ENCODE measurements at regions not wholly inside any gene's neighbourhood (a gene's known extent, or its start where the extent isn't known, plus 50 kb on each side); places are given as distances from the start of the nearest gene placed in this dataset.

DNA sequence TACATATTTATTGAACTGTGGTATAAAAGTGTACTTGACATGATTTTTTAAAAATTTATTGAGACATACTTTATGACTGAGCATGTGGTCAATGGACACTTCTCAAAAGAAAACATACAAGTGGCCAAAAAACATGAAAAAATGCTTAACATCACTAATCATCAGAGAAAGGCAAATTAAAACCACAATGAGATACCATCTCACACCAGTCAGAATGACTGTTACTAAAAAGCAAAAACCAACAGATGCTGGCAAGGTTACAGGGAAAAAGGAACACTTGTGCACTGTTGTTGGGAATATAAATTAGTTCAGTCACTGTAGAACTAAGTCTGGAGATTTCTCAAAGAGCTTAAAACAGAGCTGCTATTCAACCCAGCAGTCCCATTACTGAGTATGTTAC lies 1177.6 kb downstream of the GALC start:
- Histone ChIP-seq H3K9me3 (ENCODE audit: control extremely low read depth in 1 of 5, control insufficient read depth in 4 of 5, insufficient read depth in 2 of 5, low read depth in 1 of 5, low read length in 4 of 5) (peaks cover 0 to 8% (median 0%) of the 10 kb centered on the region in 5 experiments), H3K4me3 (ENCODE audit: control insufficient read depth in 1 of 7, extremely low read depth in 1 of 7, insufficient read depth in 4 of 7, low read depth in 2 of 7, low read length in 6 of 7) (no peak overlapping the region), H3K36me3 (ENCODE audit: control insufficient read depth in 4 of 4, insufficient read depth in 4 of 4, low read length in 3 of 4) (no peaks in the 10 kb centered on the region), H3K27me3 (replicated peaks in 2 of 5; ENCODE audit: control insufficient read depth in 4 of 5, insufficient read depth in 5 of 5, low read length in 4 of 5) (no peaks in the 10 kb centered on the region), H3K4me1 (ENCODE audit: control extremely low read depth in 1 of 4, control insufficient read depth in 4 of 4, insufficient read depth in 4 of 4, low read length in 3 of 4) (no peaks in the 10 kb centered on the region), H3K27ac (ENCODE audit: insufficient read depth in 1 of 2, low read depth in 1 of 2, low read length in 2 of 2, poor library complexity in 1 of 2, severe bottlenecking in 2 of 2) (no peak overlapping the region)
- POLR2A ChIA-PET = no interaction called here
- no peak for DNase-seq
- CTCF ChIA-PET = interaction anchor here (0.6 kb wide), 1 partner anchor 134 kb away, joined by 3 read pairs; no protein-coding TSS in a partner anchor

DNA sequence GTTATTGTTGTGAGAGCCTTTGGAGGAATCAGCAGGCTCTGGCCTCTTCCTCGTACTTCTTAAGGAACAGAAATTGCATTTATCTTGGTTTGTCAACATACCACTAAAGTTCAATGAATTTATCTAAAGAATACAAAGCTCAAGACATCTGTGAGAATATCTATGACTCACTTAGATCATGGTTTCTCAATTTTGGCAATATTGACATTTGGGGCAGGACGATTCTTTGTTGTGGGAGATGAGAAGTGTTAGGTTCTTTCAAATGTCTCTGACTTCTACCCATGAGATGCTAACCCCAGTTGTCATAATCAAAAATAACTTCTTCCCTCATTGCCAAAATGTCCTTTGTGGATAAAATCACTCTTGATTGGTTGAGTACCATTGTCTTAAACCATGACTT lies 1190.3 kb downstream of the GALC start:
- no CpG with 5 or more reads among the region's 2 CpGs for WGBS (ENCODE audit: insufficient coverage)
- H3K4me1 ChIP-seq (ENCODE audit: control extremely low read depth in 1 of 4, control insufficient read depth in 4 of 4, insufficient read depth in 4 of 4, low read length in 3 of 4) = peaks cover 0 to 3% (median 0%) of the 10 kb centered on the region in 4 experiments
- no peaks in the 10 kb centered on the region for H3K9me3 ChIP-seq (ENCODE audit: control extremely low read depth in 1 of 5, control insufficient read depth in 4 of 5, insufficient read depth in 2 of 5, low read depth in 1 of 5, low read length in 4 of 5)
- no peaks in the 10 kb centered on the region for H3K36me3 ChIP-seq (ENCODE audit: control insufficient read depth in 4 of 4, insufficient read depth in 4 of 4, low read length in 3 of 4)
- ChIA-PET CTCF (no interaction called here), POLR2A (no interaction called here)
- no peaks in the 10 kb centered on the region for H3K27me3 ChIP-seq (replicated peaks in 2 of 5; ENCODE audit: control insufficient read depth in 4 of 5, insufficient read depth in 5 of 5, low read length in 4 of 5)
- DNase-seq = no peak
- no peak overlapping the region for H3K4me3 ChIP-seq (ENCODE audit: control insufficient read depth in 1 of 7, extremely low read depth in 1 of 7, insufficient read depth in 4 of 7, low read depth in 2 of 7, low read length in 6 of 7)
- H3K27ac ChIP-seq (ENCODE audit: insufficient read depth in 1 of 2, low read depth in 1 of 2, low read length in 2 of 2, poor library complexity in 1 of 2, severe bottlenecking in 2 of 2) = no peak overlapping the region

DNA sequence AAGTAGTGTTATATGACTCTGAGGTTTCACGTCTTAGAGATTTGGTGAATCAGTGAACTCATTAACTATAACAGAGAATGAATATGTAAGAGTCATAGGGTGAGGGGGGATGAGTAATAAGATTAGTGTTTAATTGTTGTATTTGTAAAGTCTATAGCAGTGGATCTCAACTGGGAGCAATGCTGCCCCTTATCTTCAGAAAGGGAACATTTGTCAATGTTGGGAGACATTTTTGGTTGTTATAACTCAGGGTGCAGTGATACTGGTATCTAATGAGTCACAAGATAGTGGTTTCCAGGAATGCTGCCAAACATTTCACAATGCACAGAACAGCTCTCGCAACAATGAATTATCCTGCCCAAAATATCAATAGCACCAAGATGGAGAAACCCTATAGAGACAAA lies 1193.7 kb downstream of the GALC start:
- H3K27me3 ChIP-seq (replicated peaks in 2 of 5; ENCODE audit: control insufficient read depth in 4 of 5, insufficient read depth in 5 of 5, low read length in 4 of 5) = no peaks in the 10 kb centered on the region
- H3K9me3 ChIP-seq (ENCODE audit: control extremely low read depth in 1 of 5, control insufficient read depth in 4 of 5, insufficient read depth in 2 of 5, low read depth in 1 of 5, low read length in 4 of 5) = no peaks in the 10 kb centered on the region
- H3K4me1 ChIP-seq (ENCODE audit: control extremely low read depth in 1 of 4, control insufficient read depth in 4 of 4, insufficient read depth in 4 of 4, low read length in 3 of 4) = peaks cover 0 to 3% (median 0%) of the 10 kb centered on the region in 4 experiments
- POLR2A ChIA-PET = no interaction called here
- CTCF ChIA-PET = no interaction called here
- H3K36me3 ChIP-seq (ENCODE audit: control insufficient read depth in 4 of 4, insufficient read depth in 4 of 4, low read length in 3 of 4) = no peaks in the 10 kb centered on the region
- no peak for DNase-seq
- WGBS (ENCODE audit: insufficient coverage) = 80% methylated on average over 1 of the region's 2 CpGs
- H3K27ac ChIP-seq (ENCODE audit: insufficient read depth in 1 of 2, low read depth in 1 of 2, low read length in 2 of 2, poor library complexity in 1 of 2, severe bottlenecking in 2 of 2) = no peak overlapping the region
- H3K4me3 ChIP-seq (ENCODE audit: control insufficient read depth in 1 of 7, extremely low read depth in 1 of 7, insufficient read depth in 4 of 7, low read depth in 2 of 7, low read length in 6 of 7) = no peak overlapping the region

DNA sequence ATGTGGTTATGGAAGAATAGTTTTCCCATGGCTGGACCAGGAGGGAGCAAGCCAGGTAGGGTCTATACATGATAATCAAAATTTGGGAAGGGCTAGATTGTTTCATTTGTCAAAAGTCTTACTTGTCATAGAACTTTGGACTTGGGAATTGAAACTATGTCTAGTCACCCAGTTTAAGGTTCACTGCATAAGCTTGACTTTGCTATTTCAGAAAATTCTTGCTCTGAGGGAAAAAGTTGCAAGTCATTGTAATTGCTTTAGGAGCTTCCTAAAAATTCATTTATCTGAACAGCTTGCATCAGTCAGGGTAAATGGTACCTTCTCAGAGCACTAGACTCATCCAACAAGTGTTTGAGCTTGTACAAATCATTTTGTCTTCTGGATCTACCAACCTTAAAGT lies 1194.7 kb downstream of the GALC start:
- Histone ChIP-seq H3K4me3 (ENCODE audit: control insufficient read depth in 1 of 7, extremely low read depth in 1 of 7, insufficient read depth in 4 of 7, low read depth in 2 of 7, low read length in 6 of 7) (no peak overlapping the region), H3K36me3 (ENCODE audit: control insufficient read depth in 4 of 4, insufficient read depth in 4 of 4, low read length in 3 of 4) (no peaks in the 10 kb centered on the region), H3K27ac (ENCODE audit: insufficient read depth in 1 of 2, low read depth in 1 of 2, low read length in 2 of 2, poor library complexity in 1 of 2, severe bottlenecking in 2 of 2) (no peak overlapping the region), H3K4me1 (ENCODE audit: control extremely low read depth in 1 of 4, control insufficient read depth in 4 of 4, insufficient read depth in 4 of 4, low read length in 3 of 4) (peaks cover 0 to 3% (median 0%) of the 10 kb centered on the region in 4 experiments), H3K27me3 (replicated peaks in 2 of 5; ENCODE audit: control insufficient read depth in 4 of 5, insufficient read depth in 5 of 5, low read length in 4 of 5) (no peaks in the 10 kb centered on the region), H3K9me3 (ENCODE audit: control extremely low read depth in 1 of 5, control insufficient read depth in 4 of 5, insufficient read depth in 2 of 5, low read depth in 1 of 5, low read length in 4 of 5) (no peaks in the 10 kb centered on the region)
- DNase-seq = peak in 1 of 3 donors; percentile 4
- CTCF ChIA-PET = no interaction called here
- POLR2A ChIA-PET = no interaction called here

DNA sequence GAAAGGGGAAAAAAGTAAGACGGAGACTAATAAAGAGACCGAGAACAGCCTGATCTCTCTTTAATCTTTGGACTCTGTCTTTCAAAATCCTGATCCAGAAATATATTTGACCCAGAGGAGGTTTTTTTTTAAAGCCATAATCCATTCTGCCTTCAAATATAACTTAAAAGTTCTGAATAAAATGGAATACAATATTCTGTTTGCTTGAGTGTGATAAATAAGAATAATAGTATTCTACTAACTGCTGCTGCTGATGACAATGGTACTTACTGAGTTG lies 1196.0 kb downstream of the GALC start:
- no peak for DNase-seq

DNA sequence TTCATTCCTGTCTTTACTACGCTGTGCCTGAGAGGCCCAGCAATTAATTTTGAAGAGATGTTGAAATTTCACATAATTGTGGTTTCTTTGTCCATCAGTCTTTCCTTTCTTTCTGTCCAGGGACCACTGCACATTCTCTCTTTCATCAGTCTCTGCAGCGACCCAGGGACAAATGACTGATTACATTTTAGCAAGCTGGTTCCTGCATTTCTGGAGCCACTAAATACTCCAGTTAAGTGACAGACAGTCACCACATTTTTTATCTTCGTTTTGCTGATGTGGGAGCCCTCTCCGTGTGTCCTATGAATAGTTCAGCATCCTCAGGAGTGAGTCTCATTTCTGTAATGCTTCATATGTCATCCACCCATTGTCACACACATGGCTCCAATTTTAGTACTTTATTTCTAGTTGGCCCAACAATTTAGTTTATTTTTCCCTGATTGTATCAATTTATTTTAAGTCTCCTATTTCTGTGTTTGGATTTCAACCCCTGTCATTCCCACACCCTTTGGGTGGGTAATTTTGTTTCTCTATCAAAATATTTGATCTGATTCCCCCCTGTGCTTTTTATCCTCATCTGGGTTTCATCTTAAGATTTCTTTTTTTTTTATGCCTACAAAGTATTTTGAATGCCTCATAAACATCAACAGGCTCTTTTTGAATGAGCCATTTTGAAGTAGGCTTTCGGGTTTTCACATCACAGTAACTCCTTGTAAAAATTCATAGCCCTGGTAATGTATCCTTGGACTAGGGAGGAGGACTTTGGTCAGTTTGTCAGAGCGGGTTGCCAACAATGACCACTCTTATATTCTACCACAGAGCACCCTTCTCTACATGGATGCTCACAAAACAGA lies 1196.5 kb downstream of the GALC start:
- CTCF ChIA-PET = no interaction called here
- no peak overlapping the region for H3K4me3 ChIP-seq (ENCODE audit: control insufficient read depth in 1 of 7, extremely low read depth in 1 of 7, insufficient read depth in 4 of 7, low read depth in 2 of 7, low read length in 6 of 7)
- no peak for DNase-seq
- POLR2A ChIA-PET = no interaction called here
- 61% methylated on average over 3 of the region's 6 CpGs for whole genome bisulfite sequencing (ENCODE audit: insufficient coverage)
- H3K36me3 ChIP-seq (ENCODE audit: control insufficient read depth in 4 of 4, insufficient read depth in 4 of 4, low read length in 3 of 4) = no peaks in the 10 kb centered on the region
- H3K4me1 ChIP-seq (ENCODE audit: control extremely low read depth in 1 of 4, control insufficient read depth in 4 of 4, insufficient read depth in 4 of 4, low read length in 3 of 4) = peaks cover 0 to 3% (median 0%) of the 10 kb centered on the region in 4 experiments
- no peaks in the 10 kb centered on the region for H3K27me3 ChIP-seq (replicated peaks in 2 of 5; ENCODE audit: control insufficient read depth in 4 of 5, insufficient read depth in 5 of 5, low read length in 4 of 5)
- H3K9me3 ChIP-seq (ENCODE audit: control extremely low read depth in 1 of 5, control insufficient read depth in 4 of 5, insufficient read depth in 2 of 5, low read depth in 1 of 5, low read length in 4 of 5) = no peaks in the 10 kb centered on the region
- H3K27ac ChIP-seq (ENCODE audit: insufficient read depth in 1 of 2, low read depth in 1 of 2, low read length in 2 of 2, poor library complexity in 1 of 2, severe bottlenecking in 2 of 2) = no peak overlapping the region

More for the DNA sequence above, 1196.0 kb downstream of the GALC start:
- Histone ChIP-seq H3K9me3 (ENCODE audit: control extremely low read depth in 1 of 5, control insufficient read depth in 4 of 5, insufficient read depth in 2 of 5, low read depth in 1 of 5, low read length in 4 of 5) (no peaks in the 10 kb centered on the region), H3K36me3 (ENCODE audit: control insufficient read depth in 4 of 4, insufficient read depth in 4 of 4, low read length in 3 of 4) (no peaks in the 10 kb centered on the region), H3K27ac (ENCODE audit: insufficient read depth in 1 of 2, low read depth in 1 of 2, low read length in 2 of 2, poor library complexity in 1 of 2, severe bottlenecking in 2 of 2) (no peak overlapping the region), H3K4me1 (ENCODE audit: control extremely low read depth in 1 of 4, control insufficient read depth in 4 of 4, insufficient read depth in 4 of 4, low read length in 3 of 4) (peaks cover 0 to 3% (median 0%) of the 10 kb centered on the region in 4 experiments), H3K4me3 (ENCODE audit: control insufficient read depth in 1 of 7, extremely low read depth in 1 of 7, insufficient read depth in 4 of 7, low read depth in 2 of 7, low read length in 6 of 7) (no peak overlapping the region), H3K27me3 (replicated peaks in 2 of 5; ENCODE audit: control insufficient read depth in 4 of 5, insufficient read depth in 5 of 5, low read length in 4 of 5) (no peaks in the 10 kb centered on the region)
- POLR2A ChIA-PET = no interaction called here
- CTCF ChIA-PET = no interaction called here
- WGBS (ENCODE audit: insufficient coverage) = no CpG with 5 or more reads among the region's 2 CpGs

DNA sequence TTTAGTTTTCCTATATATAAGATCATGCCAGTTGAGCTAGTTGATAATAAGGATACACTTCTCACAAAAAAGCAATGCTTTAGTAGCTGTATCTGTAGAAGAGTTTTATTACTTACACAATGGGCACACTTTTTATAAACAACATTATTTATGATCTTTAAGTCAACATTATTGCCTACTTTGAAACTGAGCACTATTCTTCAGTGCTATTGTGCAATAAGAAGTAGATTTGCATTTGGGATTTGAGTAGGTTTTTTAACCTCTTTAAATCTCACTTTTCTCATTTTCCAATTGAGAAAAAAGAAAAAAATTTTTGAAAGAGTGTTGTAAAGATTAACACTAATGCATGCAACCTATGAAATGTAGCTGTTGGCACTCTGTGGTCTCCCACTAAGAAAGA lies 1198.3 kb downstream of the GALC start:
- Histone ChIP-seq H3K27me3 (replicated peaks in 2 of 5; ENCODE audit: control insufficient read depth in 4 of 5, insufficient read depth in 5 of 5, low read length in 4 of 5) (no peaks in the 10 kb centered on the region), H3K4me1 (ENCODE audit: control extremely low read depth in 1 of 4, control insufficient read depth in 4 of 4, insufficient read depth in 4 of 4, low read length in 3 of 4) (peaks cover 0 to 3% (median 0%) of the 10 kb centered on the region in 4 experiments), H3K9me3 (ENCODE audit: control extremely low read depth in 1 of 5, control insufficient read depth in 4 of 5, insufficient read depth in 2 of 5, low read depth in 1 of 5, low read length in 4 of 5) (no peaks in the 10 kb centered on the region), H3K4me3 (ENCODE audit: control insufficient read depth in 1 of 7, extremely low read depth in 1 of 7, insufficient read depth in 4 of 7, low read depth in 2 of 7, low read length in 6 of 7) (no peak overlapping the region), H3K27ac (ENCODE audit: insufficient read depth in 1 of 2, low read depth in 1 of 2, low read length in 2 of 2, poor library complexity in 1 of 2, severe bottlenecking in 2 of 2) (no peak overlapping the region), H3K36me3 (ENCODE audit: control insufficient read depth in 4 of 4, insufficient read depth in 4 of 4, low read length in 3 of 4) (no peaks in the 10 kb centered on the region)
- POLR2A ChIA-PET = no interaction called here
- no peak for DNase-seq
- CTCF ChIA-PET = no interaction called here

Measured in common myeloid progenitor, CD34-positive (primary cell).